AG04450 (cell line): ENCODE measurements at regions not wholly inside any gene's neighbourhood (a gene's known extent, or its start where the extent isn't known, plus 50 kb on each side); places are given as distances from the start of the nearest gene placed in this dataset.

Experiments used
- CTCF ChIA-PET: fragments of 300-600, 350-600 bp; formaldehyde crosslinking; extraction: SDS; loops from one replicate; lab custom pipeline; 2022; ENCODE audit warnings: antibody characterized with exemption, inconsistent platforms; lab: Charles Lee
- POLR2A ChIA-PET: fragments of 350-600 bp; formaldehyde crosslinking; extraction: SDS; loops from one replicate; lab custom pipeline; 2021; ENCODE audit warnings: antibody characterized with exemption, inconsistent platforms; lab: Yijun Ruan, JAX
- DNase-seq: peaks from one replicate; pipeline ENCODE4 v3.0.0-alpha.2; 2011; ENCODE audit warnings: low read depth, low spot score
- H3K27ac ChIP-seq: one replicate; pipeline ENCODE4 v1.5.1; 2012; ENCODE audit warnings: low read depth, low read length, control low read depth
- H3K27me3 ChIP-seq: one replicate; pipeline ENCODE4 v1.6.0; 2012; ENCODE audit warnings: low read length; ENCODE audit not compliant: control insufficient read depth, insufficient read depth
- H3K4me3 ChIP-seq: 2 replicates; pipeline ENCODE4 v1.5.1; 2011; ENCODE audit warnings: mild to moderate bottlenecking, low read depth, low read length, control low read depth
- H3K9me3 ChIP-seq: 2 replicates; pipeline ENCODE4 v1.5.1; 2012; ENCODE audit warnings: low read length; ENCODE audit not compliant: control insufficient read depth, insufficient read depth
- CTCF ChIP-seq: IDR thresholded peaks from 2 replicates; pipeline ENCODE4 v1.5.1; 2011; ENCODE audit warnings: low read depth, low read length, control low read depth, inconsistent platforms

DNA sequence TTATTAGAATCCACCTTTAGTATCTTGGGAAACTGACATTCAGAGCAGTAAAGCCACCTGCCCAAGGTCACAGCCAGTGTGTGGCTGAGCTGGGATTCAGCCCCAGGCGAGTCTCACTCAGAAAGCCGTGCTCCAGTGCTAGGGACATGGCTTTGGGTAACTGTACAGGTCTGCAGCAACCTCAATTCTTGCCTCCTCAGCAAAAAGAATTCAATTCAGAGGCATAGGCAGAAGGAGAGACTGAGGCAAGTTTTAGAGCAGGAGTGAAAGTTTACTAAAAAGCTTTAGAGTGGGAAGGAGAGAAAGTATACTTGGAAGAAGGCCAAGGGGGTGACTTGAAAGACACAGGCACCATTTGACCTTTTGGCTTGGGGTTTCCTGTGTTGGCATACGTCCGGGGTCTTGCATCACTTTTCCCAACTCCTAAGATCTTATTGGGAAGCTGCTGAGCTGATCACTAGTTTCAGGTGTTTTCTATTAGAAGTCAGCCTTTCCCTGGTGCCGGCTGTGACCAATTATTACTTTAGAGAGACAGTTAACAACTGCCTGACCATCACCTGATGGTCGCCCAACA, 529.3 kb downstream of the MATN1 start:
- ChIA-PET POLR2A (no interaction called here), CTCF (no interaction called here)
- H3K27ac ChIP-seq, result no peak overlapping the region
- H3K4me3 ChIP-seq, result no peak overlapping the region
- no peak for TF ChIP-seq CTCF
- no peaks in the 10 kb centered on the region for H3K9me3 ChIP-seq
- DNase-seq, result no peak
- peaks cover 3% of the 10 kb centered on the region for H3K27me3 ChIP-seq

DNA sequence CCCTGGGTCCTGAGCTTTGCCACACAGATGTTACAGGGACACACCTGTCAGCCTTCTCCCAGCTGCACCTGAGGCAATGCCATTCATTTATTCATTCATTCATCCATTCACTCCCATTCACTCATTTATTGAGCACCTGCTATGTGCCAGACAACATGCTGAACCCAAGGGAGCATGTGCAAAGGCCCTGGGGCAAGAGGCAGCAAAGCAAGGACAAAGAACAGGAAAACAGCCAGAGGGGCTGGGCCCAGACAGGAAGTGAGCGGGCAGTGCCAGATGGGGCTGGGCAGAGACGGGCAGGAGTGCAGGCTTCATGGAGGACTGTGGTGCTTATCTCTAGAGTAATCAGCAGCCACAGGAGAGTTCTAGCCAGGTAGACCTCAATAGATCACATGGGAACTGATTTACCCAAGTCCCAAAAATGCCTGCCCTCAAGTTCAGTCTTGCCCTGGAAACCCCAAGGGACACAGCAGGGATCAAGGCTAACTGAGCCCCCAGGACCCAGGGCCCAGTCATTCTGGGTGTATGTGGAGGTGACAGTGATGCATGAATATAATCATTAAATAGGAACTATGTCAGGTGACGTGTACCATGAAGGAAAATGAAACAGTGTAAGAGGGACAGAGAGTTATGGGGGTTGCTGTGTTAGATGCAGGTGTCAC, 530.3 kb downstream of the MATN1 start:
- H3K27ac ChIP-seq, result no peak overlapping the region
- H3K9me3 ChIP-seq, result no peaks in the 10 kb centered on the region
- no peak for DNase-seq
- ChIA-PET POLR2A (no interaction called here), CTCF (no interaction called here)
- TF ChIP-seq CTCF, result no peak
- peaks cover 3% of the 10 kb centered on the region for H3K27me3 ChIP-seq
- no peak overlapping the region for H3K4me3 ChIP-seq

GRCh38 chr1:30191154-30191702, 532.2 kb downstream of the MATN1 start:
- Histone ChIP-seq H3K4me3 (no peak overlapping the region), H3K27ac (no peak overlapping the region), H3K9me3 (no peaks in the 10 kb centered on the region), H3K27me3 (peaks cover 3% of the 10 kb centered on the region)
- CTCF ChIA-PET, result no interaction called here
- TF ChIP-seq CTCF, result no peak
- no peak for DNase-seq
- POLR2A ChIA-PET, result no interaction called here

- CTCF ChIA-PET, result no interaction called here
- Histone ChIP-seq H3K27me3 (no peaks in the 10 kb centered on the region), H3K4me3 (no peak overlapping the region), H3K9me3 (no peaks in the 10 kb centered on the region), H3K27ac (no peak overlapping the region)
- POLR2A ChIA-PET, result no interaction called here
- no peak for TF ChIP-seq CTCF
- DNase-seq, result no peak
These were observed 532.8 kb downstream of the MATN1 start for GRCh38 chr1:30190511-30191153.

- DNase-seq, result no peak
- Histone ChIP-seq H3K4me3 (no peak overlapping the region), H3K27ac (no peak overlapping the region), H3K27me3 (no peaks in the 10 kb centered on the region), H3K9me3 (no peaks in the 10 kb centered on the region)
- ChIA-PET POLR2A (no interaction called here), CTCF (no interaction called here)
- no peak for TF ChIP-seq CTCF
These were observed 533.4 kb downstream of the MATN1 start for GRCh38 chr1:30189818-30190500.
